HG03097 (cell line): ENCODE measurements at regions not wholly inside any gene's neighbourhood (a gene's known extent, or its start where the extent isn't known, plus 50 kb on each side); places are given as distances from the start of the nearest gene placed in this dataset.

Experiments used
- ATAC-seq: cut with Tn5 transposase; IDR thresholded peaks from one replicate; pipeline ENCODE4 v1.9.1; 2021; ENCODE audit not compliant: unreplicated experiment, low FRiP score

DNA sequence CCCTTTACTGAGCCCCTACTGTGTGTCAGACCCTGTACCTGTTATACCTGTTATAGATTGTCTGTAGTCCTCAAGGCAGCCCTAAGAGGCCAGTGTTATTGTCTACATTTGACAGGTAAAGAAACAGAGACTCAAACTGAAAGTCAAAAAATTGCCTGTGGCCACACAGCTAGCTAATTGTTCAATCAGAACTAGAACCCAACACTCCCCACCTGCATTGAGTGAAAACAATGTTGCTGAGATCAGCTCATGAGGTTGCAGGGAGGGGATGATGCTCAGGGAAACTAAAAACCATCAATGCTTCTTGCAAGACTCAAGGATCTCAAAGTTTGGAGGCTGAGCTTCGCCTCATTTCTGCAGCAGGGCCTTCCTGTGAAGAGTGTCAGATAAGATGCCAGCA lies 109.5 kb upstream of the LMO4 start:
- no peak for ATAC-seq

DNA sequence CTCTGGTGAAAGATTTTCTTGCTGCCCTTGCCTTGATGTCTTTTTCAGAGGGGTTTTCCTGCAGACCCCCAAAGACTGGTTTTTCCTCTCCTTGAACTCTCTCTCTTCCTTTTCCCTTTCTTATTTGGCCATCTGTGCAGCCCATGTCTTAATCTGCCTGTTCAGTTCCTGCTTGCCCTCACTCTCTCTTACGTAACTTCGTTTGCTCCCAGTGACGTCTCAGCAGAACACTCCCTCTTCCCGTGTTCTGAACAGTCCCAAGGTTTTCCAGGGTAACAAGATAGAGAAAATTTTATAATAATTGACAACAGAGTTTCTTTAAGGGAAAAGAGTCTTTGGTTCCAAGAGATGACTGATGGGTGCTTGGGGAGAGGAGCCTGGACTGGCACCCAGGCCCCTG lies 109.1 kb upstream of the LMO4 start:
- no peak for ATAC-seq

DNA sequence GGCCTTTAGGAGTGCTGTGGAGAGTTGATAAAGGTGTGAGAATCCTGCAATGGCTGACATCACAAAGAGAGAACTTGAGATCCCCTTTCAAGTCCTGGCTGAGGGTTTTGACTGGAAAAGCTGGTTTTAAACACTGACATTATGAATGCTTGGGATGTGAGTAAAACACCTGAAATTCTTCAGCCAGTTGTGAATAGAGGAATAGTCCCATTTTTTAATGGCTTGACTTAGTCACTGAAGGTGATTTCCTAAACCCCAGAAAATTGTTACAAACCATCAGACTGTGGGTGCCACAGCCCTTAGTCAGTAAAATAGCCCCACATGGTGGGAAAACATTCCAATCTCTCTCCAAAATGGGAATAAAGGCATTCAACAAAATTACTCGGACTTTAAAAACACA lies 107.7 kb upstream of the LMO4 start:
- no peak for ATAC-seq

DNA sequence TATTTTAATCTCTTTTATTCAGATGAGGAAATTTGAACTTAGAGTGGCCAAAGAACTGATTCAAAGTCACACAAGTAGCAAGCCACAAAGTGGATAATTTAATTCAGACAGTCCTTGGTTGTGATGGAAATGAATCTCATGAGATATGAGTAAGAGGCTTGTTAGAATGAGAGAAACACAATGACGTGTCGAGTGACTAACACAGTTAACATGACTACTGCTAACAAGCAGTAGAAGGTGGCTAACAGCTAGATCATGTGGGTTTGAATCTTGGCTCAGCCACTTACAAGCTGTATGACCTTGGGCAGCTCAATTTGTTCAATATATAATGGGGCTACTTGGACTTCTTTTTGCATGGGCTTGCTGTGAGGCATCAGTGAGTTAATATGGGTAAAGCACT lies 104.5 kb upstream of the LMO4 start:
- no peak for ATAC-seq

DNA sequence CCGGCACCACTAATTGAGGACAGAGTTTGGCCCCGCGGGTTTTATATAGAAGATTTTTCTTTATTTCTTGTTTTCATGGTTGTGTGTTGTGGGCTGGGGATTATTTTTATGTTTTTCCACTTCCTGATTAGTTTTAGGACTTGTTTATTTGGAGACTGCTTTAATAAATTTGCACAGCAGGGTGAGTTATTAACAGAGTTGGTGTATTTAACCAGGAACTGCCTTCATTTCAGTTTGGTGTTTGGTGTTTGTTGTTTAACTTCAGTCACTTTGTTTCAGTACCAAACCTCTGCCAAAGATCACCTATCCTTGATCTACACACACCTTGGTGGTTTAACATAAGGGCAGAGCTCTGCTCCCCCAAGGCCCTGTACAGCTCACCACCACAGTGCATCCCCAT lies 103.5 kb upstream of the LMO4 start:
- ATAC-seq = no peak

DNA sequence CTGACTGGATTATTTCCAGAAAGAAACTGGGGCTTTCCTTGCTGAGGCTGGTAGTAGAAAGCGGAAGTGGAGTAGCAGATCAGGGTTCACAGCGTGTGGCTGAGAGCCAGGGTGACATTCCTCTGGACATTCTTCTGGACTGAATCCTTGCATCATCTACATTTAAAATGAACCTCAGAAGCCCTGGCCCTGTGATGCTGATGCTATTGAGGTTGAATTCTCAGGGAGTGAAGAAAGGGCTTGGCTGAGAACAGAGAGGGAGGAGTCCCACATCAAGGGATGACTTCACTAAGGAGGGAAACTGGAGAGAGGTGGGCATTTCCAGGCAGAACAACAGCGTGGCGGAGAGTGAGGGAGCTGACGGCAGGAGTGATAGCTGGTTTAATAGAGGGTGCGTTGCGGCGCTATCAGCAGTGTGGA lies 102.3 kb upstream of the LMO4 start:
- no peak for ATAC-seq

DNA sequence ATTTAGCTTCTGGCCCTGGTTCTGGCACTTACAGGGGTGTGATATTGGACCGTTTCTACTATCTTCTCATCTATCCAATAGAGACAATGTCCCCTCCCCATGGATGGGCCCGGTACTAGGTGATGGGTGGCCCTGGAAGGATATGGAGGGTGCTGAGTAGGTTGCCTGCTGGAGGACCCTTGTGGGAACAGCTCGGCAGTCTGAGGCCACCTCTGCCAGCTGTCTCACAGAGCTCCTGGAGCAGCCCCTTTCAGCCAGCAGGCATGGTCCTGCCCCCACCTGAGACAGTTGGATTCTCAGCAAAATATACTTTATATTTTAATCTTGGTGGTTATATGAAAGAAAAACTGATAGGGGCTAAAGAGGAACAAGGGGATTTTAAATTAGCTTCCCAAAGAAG lies 101.0 kb upstream of the LMO4 start:
- no peak for ATAC-seq

DNA sequence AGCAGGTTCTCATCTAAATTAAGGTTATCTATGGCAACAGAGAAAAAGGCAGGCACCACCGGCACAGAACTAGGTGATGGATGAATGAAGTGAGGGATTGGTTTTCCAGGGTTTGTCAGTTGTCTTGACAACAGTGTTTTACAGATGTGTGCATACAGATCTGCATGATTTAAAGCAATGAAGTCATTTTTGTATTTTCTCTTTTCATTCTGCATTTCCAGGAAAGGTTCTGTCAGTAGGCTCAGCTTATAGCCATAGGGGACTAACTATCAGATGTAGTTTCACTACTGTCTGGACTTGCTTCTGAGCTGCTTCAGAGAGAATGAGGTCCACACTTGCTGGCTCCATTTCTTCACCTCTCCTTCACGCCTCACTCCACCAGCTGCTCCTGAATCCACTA lies 98.2 kb upstream of the LMO4 start:
- ATAC-seq = no peak

DNA sequence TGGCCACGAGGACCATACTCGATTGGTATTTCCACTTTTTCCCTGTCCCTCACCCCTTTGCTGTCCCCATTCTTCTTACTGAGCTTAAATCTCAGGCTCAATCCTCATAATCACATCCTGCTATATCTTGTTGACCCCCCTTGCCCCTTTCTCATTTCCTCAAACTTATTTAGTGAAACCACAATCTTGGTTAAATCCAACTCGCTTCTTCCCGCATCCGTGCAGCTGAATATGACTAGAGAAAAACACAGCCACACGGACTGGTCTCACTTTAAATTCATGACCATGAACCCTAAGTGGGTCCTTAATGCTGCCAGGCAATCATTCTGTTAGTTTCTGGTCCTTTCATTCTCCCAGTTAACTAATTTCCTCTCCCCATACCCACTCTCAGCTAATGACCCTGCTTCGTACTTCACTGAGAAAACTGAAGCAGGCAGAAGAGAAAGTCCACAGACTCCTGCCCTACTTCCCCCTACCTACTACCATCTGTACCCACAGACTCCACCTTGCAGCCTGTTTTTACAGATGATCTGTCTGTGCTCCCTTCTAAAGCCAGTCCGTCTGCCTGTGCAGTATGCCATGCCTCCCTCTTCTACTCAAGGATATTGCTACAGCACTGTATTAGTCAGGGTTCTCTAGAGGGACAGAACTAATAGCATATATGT lies 96.8 kb upstream of the LMO4 start:
- ATAC-seq = no peak

DNA sequence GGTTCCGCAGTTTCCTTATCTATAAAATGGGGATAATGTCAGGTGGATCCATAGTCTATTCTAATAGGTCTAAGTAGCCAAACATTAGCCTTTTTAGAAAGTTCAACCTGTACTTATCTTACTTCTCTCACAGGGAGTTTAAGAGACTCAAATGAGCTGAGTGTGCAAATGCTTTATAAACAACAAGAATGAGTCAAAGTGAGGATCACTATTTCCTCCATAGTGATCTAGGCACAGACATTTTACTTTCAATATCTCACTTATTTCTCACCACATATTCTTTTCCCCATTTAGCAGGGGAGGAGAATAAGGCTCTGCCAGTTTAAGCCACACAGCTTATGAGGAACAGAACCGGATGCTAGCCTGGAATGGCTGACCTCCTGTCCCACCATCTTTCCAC lies 92.1 kb upstream of the LMO4 start:
- ATAC-seq = no peak

DNA sequence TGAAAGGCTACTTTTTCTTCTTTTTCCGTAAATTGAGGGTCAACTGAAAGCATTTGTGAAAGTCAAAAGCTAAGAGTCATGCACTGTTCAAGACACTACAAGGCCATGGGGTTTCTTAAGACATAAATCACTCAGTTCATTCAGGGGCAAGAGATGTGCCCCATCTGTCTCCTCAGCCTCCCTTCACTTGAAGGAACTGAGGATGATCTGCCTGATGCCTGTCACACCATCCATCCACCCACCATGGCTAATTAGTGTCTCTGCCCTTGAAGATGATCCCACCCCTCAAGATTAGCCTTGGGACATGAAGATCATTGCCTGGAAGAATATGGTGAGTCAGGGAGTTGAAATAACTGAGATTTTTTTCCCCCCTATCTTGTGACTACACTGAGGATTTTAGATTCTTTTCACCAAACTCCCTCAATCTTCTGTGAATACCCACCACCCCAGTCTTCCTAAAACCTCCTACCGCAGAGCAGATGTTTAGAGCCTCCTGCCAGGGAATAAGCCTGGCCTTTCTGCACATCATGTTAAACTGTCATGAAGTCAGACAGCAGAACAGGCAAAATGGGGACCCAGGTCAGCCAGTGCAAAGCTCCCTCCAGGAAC lies 88.6 kb upstream of the LMO4 start:
- no peak for ATAC-seq

DNA sequence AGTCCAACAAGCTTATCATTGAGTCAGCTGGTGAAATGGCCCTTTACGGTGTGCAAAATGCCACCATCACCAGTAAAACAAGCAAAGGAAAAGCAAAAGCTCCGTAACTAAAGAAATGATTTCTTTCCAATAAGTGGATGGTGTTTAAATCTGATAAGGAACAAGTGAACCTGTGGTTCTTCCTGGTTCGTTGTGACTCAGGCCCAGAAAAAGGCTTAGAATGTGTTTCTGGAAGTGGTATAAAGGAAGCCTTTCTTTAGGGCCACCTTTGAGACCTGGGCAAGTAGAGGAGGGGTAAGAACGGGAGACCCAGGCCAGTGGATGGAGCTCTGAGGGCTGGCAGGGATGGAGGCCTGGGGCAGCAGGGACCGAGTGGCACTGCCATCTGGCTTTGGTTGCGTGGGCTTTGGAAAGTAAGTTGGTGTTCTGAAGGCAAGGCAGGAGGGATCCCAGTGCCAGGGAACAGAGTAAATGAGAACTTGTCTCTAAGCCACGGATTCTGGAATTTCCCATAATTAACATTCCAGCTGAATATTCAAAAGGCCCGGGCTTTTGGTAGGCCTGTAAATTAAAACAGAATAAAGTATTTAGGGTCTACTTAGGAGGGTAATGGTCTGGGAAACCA lies 87.9 kb upstream of the LMO4 start:
- no peak for ATAC-seq

DNA sequence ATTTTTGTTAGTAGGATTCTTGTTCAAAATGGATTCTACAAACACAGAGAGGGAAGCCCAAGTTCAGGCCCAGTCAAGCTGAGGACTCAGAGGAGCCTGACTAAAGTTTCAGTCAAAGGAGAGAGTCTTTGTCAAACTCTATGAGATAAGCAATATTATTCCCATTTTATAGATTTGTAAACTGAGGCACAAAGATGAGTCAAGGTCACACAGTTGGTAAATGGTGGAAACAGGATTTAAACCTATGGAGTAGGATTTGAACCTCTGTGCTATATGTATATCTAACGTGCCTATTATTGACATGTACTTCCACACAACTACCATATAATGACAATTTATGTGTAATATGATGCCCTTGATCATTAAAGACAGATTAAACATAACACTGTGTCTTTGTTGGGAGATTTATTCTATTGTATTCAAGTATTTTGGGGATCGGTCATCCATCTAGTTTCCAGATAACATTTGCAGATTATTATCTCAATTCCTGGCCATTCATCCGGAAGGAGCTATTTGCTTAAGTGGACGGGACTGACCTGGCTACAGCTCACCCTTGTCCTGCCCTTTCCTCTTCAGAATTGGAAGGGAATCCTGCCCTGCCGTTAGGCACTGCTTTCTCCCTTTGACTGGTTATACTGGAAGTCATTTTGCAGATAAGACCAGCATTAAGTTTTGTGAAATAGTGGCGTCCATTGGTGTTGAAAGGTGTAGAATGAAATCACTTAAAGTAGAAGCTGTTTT lies 86.1 kb upstream of the LMO4 start:
- ATAC-seq = no peak

DNA sequence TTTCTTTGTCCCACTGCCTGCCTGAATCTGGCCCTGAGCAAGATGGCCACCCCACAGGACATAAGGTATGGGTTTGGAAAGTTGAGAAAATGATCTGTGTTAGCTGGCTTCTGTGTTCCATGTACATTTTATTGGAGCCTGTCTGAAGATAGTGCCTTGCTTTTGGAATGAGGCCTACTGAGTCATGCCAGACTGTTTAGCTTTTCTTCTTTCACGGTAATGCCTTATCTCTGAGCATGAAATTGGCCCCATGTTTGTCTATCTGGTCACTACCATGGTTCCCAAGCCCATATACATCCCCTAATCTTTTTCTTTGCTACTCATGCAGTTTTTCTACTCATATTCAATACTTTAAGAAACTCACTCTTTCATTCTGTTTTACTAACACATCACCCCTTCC lies 85.1 kb upstream of the LMO4 start:
- no peak for ATAC-seq

DNA sequence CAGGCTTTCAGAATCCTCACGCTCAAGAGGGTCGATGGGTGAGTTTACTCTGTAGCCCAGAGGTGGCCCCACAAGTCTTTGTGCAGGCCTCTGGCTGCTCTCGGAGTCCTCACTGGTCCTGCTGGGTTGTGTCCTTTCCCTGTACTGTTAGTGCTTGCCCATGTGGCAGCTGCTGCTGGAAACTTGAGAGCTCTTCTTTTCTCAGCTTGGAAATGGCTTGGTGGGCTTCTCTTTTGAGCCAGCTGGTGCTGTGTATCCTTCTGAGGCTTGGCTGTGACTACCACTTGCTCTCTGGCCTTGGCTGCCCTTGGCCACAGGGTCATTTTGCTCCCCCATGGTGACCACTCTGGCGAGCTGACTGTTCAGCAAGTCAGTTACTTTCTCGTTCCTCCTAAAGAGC lies 82.2 kb upstream of the LMO4 start:
- ATAC-seq = no peak

DNA sequence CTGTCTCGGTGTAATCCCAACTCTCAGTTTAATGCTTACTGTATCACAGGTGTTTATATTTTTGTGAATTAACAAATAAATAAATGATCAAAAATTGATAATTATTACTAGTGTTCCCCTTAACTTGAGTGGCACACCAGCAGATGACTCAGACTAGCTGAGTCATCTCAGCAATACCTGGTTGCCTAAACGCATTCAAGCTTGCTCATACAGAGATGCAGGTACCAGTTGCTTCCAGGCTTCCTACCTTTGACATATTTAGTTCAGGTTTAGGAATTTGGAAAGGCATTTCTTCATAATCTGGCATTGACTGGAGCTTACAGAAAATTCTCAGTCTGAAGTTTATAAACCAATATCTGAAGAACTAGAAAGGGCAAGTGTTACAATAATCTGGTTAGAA lies 78.9 kb upstream of the LMO4 start:
- no peak for ATAC-seq

DNA sequence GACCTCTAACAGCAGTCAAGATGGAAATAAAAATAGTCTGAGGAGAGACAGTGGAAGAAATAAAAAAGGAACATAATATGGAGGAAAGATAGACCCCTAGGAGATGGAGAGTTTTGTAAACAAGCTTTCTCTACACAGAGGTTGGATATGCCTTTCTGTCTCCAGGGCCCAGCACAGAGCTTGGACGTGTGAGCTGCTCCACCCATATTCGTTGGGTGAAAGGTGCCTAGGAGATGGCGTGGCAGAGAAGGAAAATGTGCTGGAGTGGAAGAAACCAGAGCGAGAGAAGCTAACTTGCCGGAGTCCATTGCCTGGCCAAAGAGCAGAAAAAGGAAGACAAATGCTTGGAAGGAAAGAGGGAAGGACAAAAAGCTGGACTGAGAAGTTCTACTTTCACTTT lies 78.3 kb upstream of the LMO4 start:
- ATAC-seq = no peak

DNA sequence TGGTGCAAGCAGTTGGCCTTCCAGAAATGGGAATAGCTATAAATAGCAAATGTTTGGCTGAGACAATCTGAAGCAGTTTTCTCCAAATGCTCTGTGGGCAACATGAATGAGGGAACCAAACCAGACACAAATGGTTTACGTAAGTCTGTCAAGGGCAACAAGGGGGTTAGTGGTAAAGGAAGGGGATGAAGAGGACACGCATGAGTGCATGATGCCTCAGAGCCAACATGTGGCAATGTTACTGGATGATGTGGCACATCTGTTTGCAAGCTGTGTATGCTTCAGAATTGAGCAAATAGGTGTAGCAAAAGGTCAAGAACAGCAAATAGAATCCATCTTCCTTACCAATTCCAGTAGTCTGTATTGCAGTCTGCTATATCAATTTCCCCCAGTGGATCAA lies 76.3 kb upstream of the LMO4 start:
- no peak for ATAC-seq

DNA sequence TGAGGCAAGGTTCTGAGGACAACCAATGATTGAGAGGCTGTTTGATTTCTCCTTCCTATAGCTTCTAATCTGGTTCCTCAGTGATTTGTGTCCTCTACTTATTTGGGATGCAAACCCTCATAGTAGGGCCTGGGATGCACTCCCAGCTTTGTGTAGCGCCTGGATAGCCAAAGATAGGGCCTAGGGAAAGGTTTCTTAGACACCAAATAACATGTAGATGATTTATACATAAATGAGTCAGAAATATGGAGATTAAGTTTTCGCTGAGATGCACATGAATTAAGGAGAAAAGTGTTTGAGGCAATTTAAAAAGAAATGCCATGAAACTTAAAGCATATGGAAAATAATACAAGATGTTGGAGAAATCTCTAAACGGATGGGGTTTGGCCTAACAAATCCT lies 66.0 kb upstream of the LMO4 start:
- ATAC-seq = no peak

DNA sequence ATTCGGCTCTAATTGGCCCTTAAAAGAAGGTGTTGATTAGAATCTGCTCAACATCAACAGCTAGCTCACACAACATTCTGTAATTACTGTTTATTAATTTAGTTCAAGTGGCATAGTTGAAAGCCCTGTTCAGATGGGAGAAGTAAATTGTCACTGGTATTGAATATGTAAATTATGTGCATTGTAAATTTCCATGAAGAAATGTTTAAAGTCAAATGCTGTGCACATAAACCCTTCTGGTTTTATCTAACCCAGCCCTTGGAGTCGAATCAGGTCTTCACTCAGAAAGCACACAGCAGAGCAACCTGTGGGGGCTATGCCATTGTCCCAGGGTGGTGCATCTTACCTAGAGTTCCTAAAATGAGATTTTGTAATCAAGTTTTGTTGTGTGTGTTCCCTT lies 65.4 kb upstream of the LMO4 start:
- ATAC-seq = no peak

DNA sequence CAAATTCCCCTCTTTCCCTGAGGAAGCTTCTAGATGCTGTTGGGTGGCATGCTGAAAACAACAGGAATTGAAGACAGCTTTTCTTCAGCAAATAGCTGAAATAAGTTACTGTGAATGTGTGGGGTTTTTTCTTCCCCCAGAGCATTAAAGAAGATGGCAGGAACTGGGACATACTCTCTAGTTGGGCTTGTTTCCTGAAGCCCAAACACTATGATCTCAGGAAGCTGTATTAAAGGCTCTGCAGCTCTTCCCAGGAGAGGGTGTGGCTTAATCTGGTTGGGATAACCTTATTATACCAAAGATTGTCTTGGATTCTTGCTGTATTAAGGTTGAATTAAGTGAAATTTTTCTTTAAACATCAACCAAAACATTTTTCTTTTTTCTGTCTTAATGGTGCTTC lies 64.9 kb upstream of the LMO4 start:
- ATAC-seq = no peak

DNA sequence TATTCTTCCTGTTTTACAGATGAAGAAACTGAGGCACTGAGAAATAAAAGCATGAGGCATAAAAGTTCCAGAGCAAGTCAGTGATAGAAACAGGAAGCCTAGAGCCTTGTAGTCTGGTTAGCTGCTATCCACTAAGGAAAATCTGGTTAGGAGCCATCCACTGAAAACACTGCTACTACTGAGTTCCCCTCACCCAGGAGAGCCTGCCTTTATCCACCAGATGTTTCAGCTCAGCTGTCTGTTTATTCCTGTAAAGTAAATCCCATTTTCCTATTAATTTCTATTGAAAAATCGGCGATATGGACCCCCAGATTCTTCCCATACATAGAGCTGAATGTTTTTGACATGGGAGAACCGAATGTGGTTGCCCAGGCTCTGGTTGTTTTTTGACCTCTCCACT lies 63.7 kb upstream of the LMO4 start:
- no peak for ATAC-seq
